Neural cell (in vitro differentiated cells): ENCODE measurements at regions not wholly inside any gene's neighbourhood (a gene's known extent, or its start where the extent isn't known, plus 50 kb on each side); places are given as distances from the start of the nearest gene placed in this dataset.

Experiments
- H2AFZ ChIP-seq: fragments of 200-600, 300-800 bp; sonication (generic), shearing (Covaris generic); 2 replicates; pipeline ENCODE4 v1.6.0; 2014; ENCODE audit warnings: low read depth, mild to moderate bottlenecking, antibody characterized with exemption, low read length, moderate library complexity
- H3F3A ChIP-seq: fragments of 200-600 bp; shearing (Covaris generic); 2 replicates; pipeline ENCODE4 v1.6.1; 2016; ENCODE audit warnings: mild to moderate bottlenecking, moderate library complexity, mixed read lengths, antibody characterized with exemption, low read length; ENCODE audit not compliant: insufficient read depth, poor library complexity, severe bottlenecking
- H3K27ac ChIP-seq: fragments of 200-600, 300-800 bp; sonication (generic), shearing (Covaris generic); 2 replicates; pipeline ENCODE4 v1.5.1; 2014; ENCODE audit warnings: mild to moderate bottlenecking, low read length, moderate library complexity
- H3K27me3 ChIP-seq: fragments of 300-800, 200-600 bp; sonication (generic), shearing (Covaris generic); 2 replicates; pipeline ENCODE4 v1.6.0; 2014; ENCODE audit warnings: mild to moderate bottlenecking, low read depth, low read length, moderate library complexity; ENCODE audit not compliant: insufficient read depth
- H3K36me3 ChIP-seq: fragments of 300-800, 200-600 bp; sonication (generic), shearing (Covaris generic); 2 replicates; pipeline ENCODE4 v1.5.1; 2014; ENCODE audit warnings: mild to moderate bottlenecking, antibody characterized with exemption, low read length, moderate library complexity; ENCODE audit not compliant: insufficient read depth
- H3K4me2 ChIP-seq: fragments of 300-800, 200-600 bp; sonication (generic), shearing (Covaris generic); 2 replicates; pipeline ENCODE4 v1.6.0; 2014; ENCODE audit warnings: mild to moderate bottlenecking, low read length
- H3K4me3 ChIP-seq: fragments of 300-800, 200-600 bp; sonication (generic), shearing (Covaris generic); 2 replicates; pipeline ENCODE4 v1.5.1; 2014; ENCODE audit warnings: mild to moderate bottlenecking, low read length, moderate library complexity
- H3K79me2 ChIP-seq: fragments of 200-600 bp; shearing (Covaris generic); replicated peaks from 2 replicates; pipeline ENCODE4 v1.6.0; 2014; ENCODE audit warnings: mild to moderate bottlenecking, low read length, moderate library complexity; ENCODE audit not compliant: insufficient read depth
- H3K9ac ChIP-seq: fragments of 300-800, 200-600 bp; sonication (generic), shearing (Covaris generic); 2 replicates; pipeline ENCODE4 v1.6.1; 2016; ENCODE audit warnings: mild to moderate bottlenecking, low read length, mixed read lengths
- H3K9me2 ChIP-seq: fragments of 200-600 bp; shearing (Covaris generic); 2 replicates; pipeline ENCODE4 v1.6.1; 2016; ENCODE audit warnings: mild to moderate bottlenecking, low read length, mixed read lengths; ENCODE audit not compliant: insufficient read depth
- H3K9me3 ChIP-seq: fragments of 200-600, 300-800 bp; sonication (generic), shearing (Covaris generic); 2 replicates; pipeline ENCODE4 v1.6.1; 2016; ENCODE audit warnings: mild to moderate bottlenecking, mixed run types, low read length, moderate library complexity, mixed read lengths
- H4K20me1 ChIP-seq: fragments of 200-600 bp; shearing (Covaris generic); 2 replicates; pipeline ENCODE4 v1.6.1; 2016; ENCODE audit warnings: mild to moderate bottlenecking, mixed run types; ENCODE audit not compliant: insufficient read depth
- EP300 ChIP-seq: fragments of 450-650 bp; conservative IDR thresholded peaks from 2 replicates; pipeline ENCODE4 v1.6.1; 2014; ENCODE audit warnings: antibody characterized with exemption, mild to moderate bottlenecking, moderate library complexity; ENCODE audit not compliant: poor library complexity, severe bottlenecking
- EZH2 ChIP-seq: fragments of 200-600, 300-800 bp; shearing (Covaris generic), sonication (generic); IDR thresholded peaks from 2 replicates; pipeline ENCODE4 v1.6.1; 2014; ENCODE audit warnings: antibody characterized with exemption, low read length, borderline replicate concordance, mild to moderate bottlenecking; ENCODE audit not compliant: insufficient read depth, poor library complexity, severe bottlenecking
- MXI1 ChIP-seq: fragments of 450-650 bp; conservative IDR thresholded peaks from 2 replicates; pipeline ENCODE4 v1.6.1; 2014; ENCODE audit warnings: antibody characterized with exemption, mild to moderate bottlenecking; ENCODE audit not compliant: poor library complexity, severe bottlenecking
- POLR2AphosphoS5 ChIP-seq: IDR thresholded peaks from 2 replicates; pipeline ENCODE4 v1.6.1; 2012
- RAD21 ChIP-seq: fragments of 450-650 bp; conservative IDR thresholded peaks from 2 replicates; pipeline ENCODE4 v1.6.1; 2014; ENCODE audit warnings: antibody characterized with exemption, mild to moderate bottlenecking, moderate library complexity
- SMC3 ChIP-seq: fragments of 450-650 bp; conservative IDR thresholded peaks from 2 replicates; pipeline ENCODE4 v1.6.1; 2014; ENCODE audit warnings: antibody characterized with exemption, mild to moderate bottlenecking, moderate library complexity; ENCODE audit not compliant: poor library complexity
- TAF1 ChIP-seq: IDR thresholded peaks from 2 replicates; pipeline ENCODE4 v1.6.1; 2012; ENCODE audit warnings: low read depth
- TF ChIP-seq, protein P1 (sequence below): IDR thresholded peaks from 2 replicates; pipeline ENCODE4 v1.6.1; 2012; ENCODE audit warnings: borderline replicate concordance
- TF ChIP-seq, protein P2 (sequence below): fragments of 450-650 bp; IDR thresholded peaks from 2 replicates; pipeline ENCODE4 v1.5.1; 2014; ENCODE audit warnings: antibody characterized with exemption, mild to moderate bottlenecking, moderate library complexity; ENCODE audit not compliant: poor library complexity, severe bottlenecking

DNA sequence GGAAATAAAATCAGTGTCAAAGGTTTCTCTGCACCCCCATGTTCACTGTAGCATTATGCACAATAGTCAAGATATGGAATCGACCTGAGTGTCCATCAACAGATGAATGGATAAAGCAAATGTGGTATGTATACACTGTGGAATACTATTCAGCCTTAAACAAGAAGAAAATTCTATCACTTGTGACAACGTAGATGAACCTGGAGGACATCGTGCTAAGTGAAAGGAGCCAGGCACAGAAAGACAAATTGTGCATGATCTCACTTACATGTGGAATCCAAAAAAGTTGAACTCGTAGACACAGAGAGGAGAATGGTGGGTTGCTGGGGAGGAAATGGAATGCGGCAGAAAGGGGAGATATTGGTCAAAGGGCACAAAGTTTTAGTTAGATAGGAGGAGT is 136.3 kb upstream of the ESR1 start:
- no peaks in the 10 kb centered on the region for H3K9me3 ChIP-seq
- H3K79me2 ChIP-seq = no peaks in the 10 kb centered on the region
- H3K9me2 ChIP-seq = no peaks in the 10 kb centered on the region
- H3K4me3 ChIP-seq = no peak overlapping the region
- TF ChIP-seq EZH2 = no peak
- TF ChIP-seq TAF1 = no peak
- no peak for TF ChIP-seq SMC3
- TF ChIP-seq, protein P1, sequence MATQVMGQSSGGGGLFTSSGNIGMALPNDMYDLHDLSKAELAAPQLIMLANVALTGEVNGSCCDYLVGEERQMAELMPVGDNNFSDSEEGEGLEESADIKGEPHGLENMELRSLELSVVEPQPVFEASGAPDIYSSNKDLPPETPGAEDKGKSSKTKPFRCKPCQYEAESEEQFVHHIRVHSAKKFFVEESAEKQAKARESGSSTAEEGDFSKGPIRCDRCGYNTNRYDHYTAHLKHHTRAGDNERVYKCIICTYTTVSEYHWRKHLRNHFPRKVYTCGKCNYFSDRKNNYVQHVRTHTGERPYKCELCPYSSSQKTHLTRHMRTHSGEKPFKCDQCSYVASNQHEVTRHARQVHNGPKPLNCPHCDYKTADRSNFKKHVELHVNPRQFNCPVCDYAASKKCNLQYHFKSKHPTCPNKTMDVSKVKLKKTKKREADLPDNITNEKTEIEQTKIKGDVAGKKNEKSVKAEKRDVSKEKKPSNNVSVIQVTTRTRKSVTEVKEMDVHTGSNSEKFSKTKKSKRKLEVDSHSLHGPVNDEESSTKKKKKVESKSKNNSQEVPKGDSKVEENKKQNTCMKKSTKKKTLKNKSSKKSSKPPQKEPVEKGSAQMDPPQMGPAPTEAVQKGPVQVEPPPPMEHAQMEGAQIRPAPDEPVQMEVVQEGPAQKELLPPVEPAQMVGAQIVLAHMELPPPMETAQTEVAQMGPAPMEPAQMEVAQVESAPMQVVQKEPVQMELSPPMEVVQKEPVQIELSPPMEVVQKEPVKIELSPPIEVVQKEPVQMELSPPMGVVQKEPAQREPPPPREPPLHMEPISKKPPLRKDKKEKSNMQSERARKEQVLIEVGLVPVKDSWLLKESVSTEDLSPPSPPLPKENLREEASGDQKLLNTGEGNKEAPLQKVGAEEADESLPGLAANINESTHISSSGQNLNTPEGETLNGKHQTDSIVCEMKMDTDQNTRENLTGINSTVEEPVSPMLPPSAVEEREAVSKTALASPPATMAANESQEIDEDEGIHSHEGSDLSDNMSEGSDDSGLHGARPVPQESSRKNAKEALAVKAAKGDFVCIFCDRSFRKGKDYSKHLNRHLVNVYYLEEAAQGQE = no peak
- TF ChIP-seq, protein P2, sequence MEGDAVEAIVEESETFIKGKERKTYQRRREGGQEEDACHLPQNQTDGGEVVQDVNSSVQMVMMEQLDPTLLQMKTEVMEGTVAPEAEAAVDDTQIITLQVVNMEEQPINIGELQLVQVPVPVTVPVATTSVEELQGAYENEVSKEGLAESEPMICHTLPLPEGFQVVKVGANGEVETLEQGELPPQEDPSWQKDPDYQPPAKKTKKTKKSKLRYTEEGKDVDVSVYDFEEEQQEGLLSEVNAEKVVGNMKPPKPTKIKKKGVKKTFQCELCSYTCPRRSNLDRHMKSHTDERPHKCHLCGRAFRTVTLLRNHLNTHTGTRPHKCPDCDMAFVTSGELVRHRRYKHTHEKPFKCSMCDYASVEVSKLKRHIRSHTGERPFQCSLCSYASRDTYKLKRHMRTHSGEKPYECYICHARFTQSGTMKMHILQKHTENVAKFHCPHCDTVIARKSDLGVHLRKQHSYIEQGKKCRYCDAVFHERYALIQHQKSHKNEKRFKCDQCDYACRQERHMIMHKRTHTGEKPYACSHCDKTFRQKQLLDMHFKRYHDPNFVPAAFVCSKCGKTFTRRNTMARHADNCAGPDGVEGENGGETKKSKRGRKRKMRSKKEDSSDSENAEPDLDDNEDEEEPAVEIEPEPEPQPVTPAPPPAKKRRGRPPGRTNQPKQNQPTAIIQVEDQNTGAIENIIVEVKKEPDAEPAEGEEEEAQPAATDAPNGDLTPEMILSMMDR = no peak
- TF ChIP-seq POLR2AphosphoS5 = no peak
- TF ChIP-seq MXI1 = no peak
- TF ChIP-seq RAD21 = no peak
- no peak overlapping the region for H3K4me2 ChIP-seq
- no peak overlapping the region for H2AFZ ChIP-seq
- H3K27me3 ChIP-seq = no peaks in the 10 kb centered on the region
- no peak overlapping the region for H3K27ac ChIP-seq
- H4K20me1 ChIP-seq = no peaks in the 10 kb centered on the region
- no peaks in the 10 kb centered on the region for H3F3A ChIP-seq
- no peak overlapping the region for H3K9ac ChIP-seq
- H3K36me3 ChIP-seq = no peaks in the 10 kb centered on the region

DNA sequence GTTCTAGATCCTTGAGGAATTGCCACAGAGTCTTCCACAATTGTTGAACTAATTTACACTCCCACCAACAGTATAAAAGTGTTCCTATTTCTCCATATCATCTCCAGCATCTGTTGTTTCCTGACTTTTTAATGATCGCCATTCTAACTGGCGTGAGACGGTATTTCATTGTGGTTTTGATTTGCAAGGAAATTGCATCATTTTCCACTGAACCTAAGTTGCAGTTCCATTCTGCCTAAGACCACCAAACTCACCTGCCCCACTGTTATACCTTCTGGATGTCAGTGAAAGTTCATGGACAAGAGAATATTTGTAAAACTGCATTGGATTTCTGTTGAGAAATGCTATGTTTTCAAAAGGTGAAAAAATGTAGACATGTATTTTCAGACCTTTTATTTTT is 132.9 kb upstream of the ESR1 start:
- H3F3A ChIP-seq = no peaks in the 10 kb centered on the region
- no peak overlapping the region for H2AFZ ChIP-seq
- no peaks in the 10 kb centered on the region for H3K27me3 ChIP-seq
- no peak for TF ChIP-seq SMC3
- TF ChIP-seq EZH2 = no peak
- TF ChIP-seq MXI1 = no peak
- TF ChIP-seq EP300 = no peak
- no peak for TF ChIP-seq POLR2AphosphoS5
- no peak for TF ChIP-seq RAD21
- TF ChIP-seq TAF1 = no peak
- TF ChIP-seq, protein P2 = no peak
- H3K4me3 ChIP-seq = no peak overlapping the region
- H4K20me1 ChIP-seq = no peaks in the 10 kb centered on the region
- no peak overlapping the region for H3K27ac ChIP-seq
- H3K9ac ChIP-seq = no peak overlapping the region
- no peaks in the 10 kb centered on the region for H3K79me2 ChIP-seq
- H3K9me2 ChIP-seq = no peaks in the 10 kb centered on the region
- no peaks in the 10 kb centered on the region for H3K36me3 ChIP-seq
- no peaks in the 10 kb centered on the region for H3K9me3 ChIP-seq
- H3K4me2 ChIP-seq = no peak overlapping the region
